Pons (tissue), 1 donor: ENCODE measurements at regions not wholly inside any gene's neighbourhood (a gene's known extent, or its start where the extent isn't known, plus 50 kb on each side); places are given as distances from the start of the nearest gene placed in this dataset.

Experiments
- DNase-seq: peaks from one replicate; pipeline ENCODE4 v3.0.0-alpha.2; 2016; ENCODE audit warnings: low spot score

DNA sequence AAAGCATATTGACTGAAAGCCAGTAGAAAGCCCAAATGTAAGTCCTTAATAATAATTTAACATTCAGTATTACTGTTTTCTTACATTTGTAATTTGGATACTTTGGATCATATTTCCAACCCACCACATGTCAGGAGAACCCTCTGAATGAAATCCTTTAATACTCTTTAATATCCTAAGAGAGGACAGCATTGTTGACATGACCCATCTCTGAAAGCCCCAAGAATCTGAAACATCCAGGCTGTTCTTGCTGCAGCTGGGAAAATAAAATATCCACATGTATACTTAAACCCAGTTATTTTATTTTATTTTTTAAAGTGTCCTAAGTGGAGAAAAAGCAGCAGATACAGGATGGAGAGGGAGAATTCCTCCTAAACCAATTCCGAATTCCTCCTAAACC lies 130.8 kb upstream of the RIPOR2 start:
- DNase-seq, result no peak

DNA sequence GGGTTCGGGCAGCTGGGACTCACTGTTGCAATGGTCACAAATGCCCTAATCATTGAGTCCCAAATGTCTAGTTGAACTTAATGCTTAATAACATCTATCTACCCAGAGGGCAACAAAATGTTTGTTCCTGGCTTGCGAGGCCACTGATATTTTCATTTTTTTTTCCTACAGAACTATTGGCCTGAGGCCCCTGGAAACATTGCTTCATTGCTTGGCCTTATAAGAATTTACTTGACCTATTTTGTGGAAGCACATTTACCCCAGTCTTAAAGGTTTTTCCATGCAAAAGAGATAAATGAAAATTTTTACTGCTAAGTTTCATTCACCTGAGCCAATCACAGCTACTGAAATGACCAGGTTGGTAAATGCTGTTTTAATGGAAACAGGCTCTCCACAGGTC lies 133.1 kb upstream of the RIPOR2 start:
- DNase-seq, result no peak

GRCh38 chr6:25070547-25071366 lies 135.0 kb upstream of the RIPOR2 start:
- peak; percentile 82 for DNase-seq

DNA sequence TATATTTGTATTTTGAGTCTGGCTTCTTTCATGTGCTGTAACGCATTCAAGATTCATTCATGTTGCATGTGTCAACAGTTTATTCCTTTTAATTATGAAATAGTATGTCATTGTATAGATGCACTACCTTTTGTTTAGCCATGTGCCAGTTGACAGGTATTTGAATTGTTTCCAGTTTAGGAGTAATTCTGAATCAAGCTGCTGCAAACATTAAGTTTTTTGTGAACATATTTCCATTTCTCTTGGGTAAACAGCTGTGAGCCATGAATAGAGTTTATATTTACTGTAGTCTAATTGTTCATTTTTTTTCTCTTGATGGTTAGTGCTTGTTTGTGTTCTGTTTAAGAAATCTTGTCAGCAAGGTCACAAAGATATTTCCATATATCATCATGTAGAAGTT lies 142.4 kb upstream of the RIPOR2 start:
- DNase-seq, result no peak

- DNase-seq, result no peak
Measured at GRCh38 chr6:25083784-25084507, 148.2 kb upstream of the RIPOR2 start.

DNA sequence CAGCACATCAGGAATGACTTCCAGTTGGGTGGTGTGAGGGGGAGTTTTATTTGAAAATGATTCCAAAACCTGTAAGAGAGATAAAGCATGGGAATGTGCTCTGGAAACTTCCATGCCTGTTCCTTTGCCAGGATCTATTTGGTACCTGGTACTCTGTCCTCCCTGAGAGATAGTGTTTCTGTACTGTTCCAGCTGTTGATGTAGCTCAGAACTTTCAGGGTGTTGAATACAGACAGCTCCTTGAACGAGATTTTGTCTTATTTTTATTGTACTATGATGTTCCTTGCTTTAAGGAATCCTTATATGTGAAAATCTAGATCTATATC lies 148.7 kb upstream of the RIPOR2 start:
- no peak for DNase-seq

DNA sequence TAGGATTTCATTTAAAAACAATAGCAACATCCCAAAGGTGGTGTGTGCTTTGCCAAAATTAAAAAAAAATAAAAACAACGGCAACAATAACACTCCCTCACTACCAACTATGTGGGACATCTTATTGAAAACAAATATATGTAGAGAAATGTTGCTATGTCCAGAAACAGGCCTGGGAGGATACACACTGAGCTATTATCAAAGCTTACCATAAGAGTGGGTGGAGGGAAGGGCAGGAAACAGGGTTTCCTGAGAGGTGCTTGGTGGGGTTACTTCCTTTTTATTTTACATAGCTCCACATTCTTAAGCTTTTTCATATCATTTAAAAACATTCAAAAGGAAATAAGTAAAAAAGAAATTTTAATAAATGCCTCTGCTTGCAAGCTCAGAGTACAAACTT lies 150.0 kb upstream of the RIPOR2 start:
- peak; percentile 14 for DNase-seq

- no peak for DNase-seq
Measured at GRCh38 chr6:25086500-25087091, 150.8 kb upstream of the RIPOR2 start.

GRCh38 chr6:25088513-25088912 lies 152.8 kb upstream of the RIPOR2 start:
- DNase-seq, result no peak

- DNase-seq, result no peak
Measured at GRCh38 chr6:25089442-25089841, 153.7 kb upstream of the RIPOR2 start.

- DNase-seq, result no peak
Measured at GRCh38 chr6:25094726-25095125, 159.0 kb upstream of the RIPOR2 start.

DNA sequence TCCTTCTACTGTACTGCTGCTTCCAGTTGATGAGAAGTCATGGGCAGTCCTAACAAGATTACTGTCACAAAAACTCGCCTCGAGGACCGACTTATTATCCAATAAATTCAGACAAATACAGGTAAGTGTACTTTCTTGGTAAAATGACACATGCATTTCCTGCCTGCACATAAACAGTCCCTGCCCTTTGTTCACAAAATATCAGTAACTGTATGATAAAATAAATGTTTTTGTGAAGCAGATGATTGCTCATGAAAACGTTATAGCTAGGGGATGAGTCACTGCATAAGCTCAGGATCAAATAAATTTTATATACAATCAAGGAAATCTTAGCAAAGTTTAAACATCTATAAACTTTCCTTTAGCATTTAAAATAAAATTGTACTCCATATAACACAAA lies 164.5 kb upstream of the RIPOR2 start:
- DNase-seq, result no peak

GRCh38 chr6:25103603-25104002 lies 167.8 kb upstream of the RIPOR2 start:
- no peak for DNase-seq

- no peak for DNase-seq
Measured at GRCh38 chr6:25105070-25105925, 169.5 kb upstream of the RIPOR2 start.

DNA sequence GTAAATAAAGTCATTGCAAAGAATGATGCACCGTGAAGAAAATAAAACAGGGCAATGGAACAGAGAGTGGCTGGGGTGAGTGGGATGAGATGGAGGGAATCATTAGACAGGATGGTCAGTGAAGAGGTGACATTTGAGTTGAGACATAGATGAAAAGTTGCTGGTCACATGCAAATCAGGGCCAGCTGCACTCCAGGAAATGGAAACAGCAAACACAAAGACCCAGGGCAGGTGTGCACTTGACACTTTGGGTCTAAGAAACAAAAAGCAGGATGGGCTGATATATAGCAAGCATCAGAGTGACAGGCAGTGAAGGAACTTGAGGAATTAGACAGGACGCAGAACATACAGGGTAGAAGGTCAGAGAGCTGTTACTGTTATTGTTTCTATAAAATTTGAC lies 171.5 kb upstream of the RIPOR2 start:
- no peak for DNase-seq

GRCh38 chr6:25111782-25112181 lies 167.4 kb upstream of the CARMIL1 start:
- DNase-seq, result no peak

DNA sequence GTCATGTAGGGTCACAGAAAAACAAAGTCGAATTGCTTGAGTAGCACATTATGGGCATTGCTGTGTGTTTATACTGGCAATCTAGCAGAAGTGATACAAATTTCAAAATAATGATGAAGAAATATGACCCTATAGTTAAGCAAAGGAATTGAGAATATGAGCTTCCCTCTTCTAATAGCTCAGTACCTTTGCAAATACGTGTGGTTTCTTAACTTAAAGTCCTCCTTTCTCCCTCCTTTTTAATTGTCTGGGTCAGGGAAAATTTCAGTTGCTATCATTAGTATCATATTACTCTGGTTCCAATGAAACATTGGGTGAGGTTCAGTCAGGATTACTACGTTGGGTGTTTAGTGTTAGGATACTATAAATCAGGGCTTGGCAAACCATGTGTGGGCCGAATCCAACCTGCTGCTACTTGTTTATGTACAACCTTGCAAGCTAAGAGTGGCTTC lies 166.8 kb upstream of the CARMIL1 start:
- DNase-seq, result no peak

DNA sequence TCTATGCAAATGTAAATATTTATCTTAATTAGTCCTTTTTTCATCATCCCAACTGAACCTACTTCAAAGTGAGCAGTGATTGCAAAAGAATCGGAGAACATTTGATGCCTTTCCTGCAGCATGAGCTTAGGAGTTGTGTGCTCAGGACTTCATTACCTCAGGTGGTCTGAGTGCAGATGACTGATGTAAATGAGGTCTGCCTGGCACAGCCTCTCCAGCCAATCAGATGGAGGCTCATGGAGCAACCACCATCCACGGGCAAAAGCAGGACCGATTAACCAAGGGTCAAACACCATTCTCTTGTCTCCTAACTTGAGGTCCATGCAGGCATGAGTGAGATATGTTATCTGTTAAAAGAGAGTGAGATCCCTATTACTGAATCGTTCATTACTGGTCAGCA lies 165.7 kb upstream of the CARMIL1 start:
- DNase-seq, result no peak

DNA sequence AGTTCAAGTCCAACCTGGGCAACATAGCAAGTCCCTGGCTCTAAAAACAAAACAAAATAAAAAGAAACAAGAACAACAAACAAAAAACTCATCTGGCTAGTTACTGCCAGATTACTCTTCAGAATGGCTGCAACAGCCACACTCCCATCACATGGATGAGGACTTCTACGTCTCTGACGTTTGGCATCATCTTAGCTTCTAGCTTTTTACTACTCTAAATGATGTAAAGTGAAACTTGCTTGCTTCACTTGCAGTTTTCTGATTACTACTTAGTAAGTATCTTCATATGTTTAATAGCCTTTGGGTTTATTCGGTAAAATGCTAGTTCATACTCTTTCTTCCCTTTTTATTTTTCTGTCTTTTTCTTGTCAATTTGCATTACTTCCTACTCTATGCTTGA lies 161.1 kb upstream of the CARMIL1 start:
- DNase-seq, result no peak

- DNase-seq, result no peak
Measured at GRCh38 chr6:25121186-25121585, 158.0 kb upstream of the CARMIL1 start.

GRCh38 chr6:25122001-25122400 lies 157.2 kb upstream of the CARMIL1 start:
- DNase-seq, result no peak

- DNase-seq, result no peak
Measured at GRCh38 chr6:25122622-25123237, 156.4 kb upstream of the CARMIL1 start.
